ENCODE measurements at regions not wholly inside any gene's neighbourhood (a gene's known extent, or its start where the extent isn't known, plus 50 kb on each side); places are given as distances from the start of the nearest gene placed in this dataset.

DNA sequence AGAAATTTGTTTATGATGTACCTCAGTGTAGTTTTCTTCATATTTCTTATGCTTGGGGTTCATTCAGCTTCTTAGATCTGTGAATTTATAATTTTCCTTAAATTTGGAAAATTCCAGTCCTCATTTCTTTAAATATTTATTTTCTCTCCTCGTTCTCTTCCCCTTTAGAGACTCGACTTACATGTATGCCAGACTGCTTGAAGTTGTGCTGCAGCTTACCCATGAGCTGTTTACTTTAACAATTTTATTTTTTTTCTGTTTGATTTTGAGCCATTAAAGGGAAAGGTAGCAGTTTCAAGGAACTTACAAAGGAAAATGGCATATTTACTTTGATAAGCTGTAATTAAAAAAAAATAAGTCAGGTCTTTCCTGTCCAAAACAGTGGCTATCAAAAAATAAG is 123.0 kb upstream of the ZNF32 start:
- TF ChIP-seq RAD21 (IDR thresholded peaks at IDR 0.05) (no peak), NR2F2 (IDR thresholded peaks at IDR 0.05) (no peak), CTCF (IDR thresholded peaks at IDR 0.05; ENCODE audit: low read depth, low read length, missing input control) (no peak), EGR1 (IDR thresholded peaks at IDR 0.05; ENCODE audit: low read depth in 2 of 2) (no peak), HNF4G (IDR thresholded peaks at IDR 0.05) (no peak), JUND (IDR thresholded peaks at IDR 0.05) (no peak), TAF1 (conservative IDR thresholded peaks at IDR 0.05) (no peak), YY1 (IDR thresholded peaks at IDR 0.05) (no peak), HNF4A (conservative IDR thresholded peaks at IDR 0.05) (no peak), REST (IDR thresholded peaks at IDR 0.05) (no peak), FOXA2 (IDR thresholded peaks at IDR 0.05) (no peak), RXRA (IDR thresholded peaks at IDR 0.05) (no peak), SP1 (IDR thresholded peaks at IDR 0.05) (no peak), ZBTB33 (IDR thresholded peaks at IDR 0.05) (no peak), MAX (IDR thresholded peaks at IDR 0.05) (no peak), GABPA (IDR thresholded peaks at IDR 0.05 in 1 of 2, conservative IDR thresholded peaks at IDR 0.05 in 1 of 2) (no peak), FOXA1 (IDR thresholded peaks at IDR 0.05) (no peak)
- TF ChIP-seq, protein P1, sequence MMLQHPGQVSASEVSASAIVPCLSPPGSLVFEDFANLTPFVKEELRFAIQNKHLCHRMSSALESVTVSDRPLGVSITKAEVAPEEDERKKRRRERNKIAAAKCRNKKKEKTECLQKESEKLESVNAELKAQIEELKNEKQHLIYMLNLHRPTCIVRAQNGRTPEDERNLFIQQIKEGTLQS (IDR thresholded peaks at IDR 0.05): no peak
- WGBS: 71% methylated on average over 2 of the region's 2 CpGs
- Histone ChIP-seq H3K27ac (ENCODE audit: low read depth in 1 of 2, low read length in 2 of 2) (no peak overlapping the region), H3K9me3 (ENCODE audit: control insufficient read depth in 4 of 4, low read length in 3 of 4) (no peaks in the 10 kb centered on the region), H3K27me3 (ENCODE audit: control insufficient read depth in 4 of 4, insufficient read depth in 4 of 4, low read length in 3 of 4) (no peaks in the 10 kb centered on the region), H3K4me1 (ENCODE audit: control insufficient read depth in 4 of 4, insufficient read depth in 4 of 4, low read length in 3 of 4) (no peaks in the 10 kb centered on the region), H3K9ac (ENCODE audit: low read depth in 1 of 2, low read length in 2 of 2) (no peak overlapping the region), H3K36me3 (ENCODE audit: control insufficient read depth in 4 of 4, insufficient read depth in 3 of 4, low read depth in 1 of 4, low read length in 3 of 4) (no peaks in the 10 kb centered on the region), H3K4me3 (ENCODE audit: low read depth in 1 of 3, low read length in 3 of 3) (no peak overlapping the region)
- no peak for DNase-seq (ENCODE audit: low spot score)

Measured in liver (tissue), 8 donors.